ENCODE measurements at regions not wholly inside any gene's neighbourhood (a gene's known extent, or its start where the extent isn't known, plus 50 kb on each side); places are given as distances from the start of the nearest gene placed in this dataset.
"Not testable (repeated sequence)": the region's sequence is repeated elsewhere in the genome, so short reads cannot be mapped to it uniquely, and the experiment has no call there.

GRCh38 chr3:30452446-30452845 is 154.0 kb upstream of the TGFBR2 start:
- Mint-ChIP-seq H3K4me1 (ENCODE audit: low read depth) (no peaks in the 10 kb centered on the region), H3K27me3 (ENCODE audit: low read depth) (peaks cover 1% of the 10 kb centered on the region), H3K9me3 (peaks cover 12% of the 10 kb centered on the region), H3K27ac (no peak overlapping the region), H3K4me3 (no peak overlapping the region), H3K36me3 (ENCODE audit: low read depth) (no peaks in the 10 kb centered on the region)
- no peak for DNase-seq (ENCODE audit: low spot score)

- Mint-ChIP-seq H3K4me1 (ENCODE audit: low read depth) (no peaks in the 10 kb centered on the region), H3K27me3 (ENCODE audit: low read depth) (no peaks in the 10 kb centered on the region), H3K4me3 (no peak overlapping the region), H3K27ac (no peak overlapping the region), H3K9me3 (peaks cover 12% of the 10 kb centered on the region), H3K36me3 (ENCODE audit: low read depth) (no peaks in the 10 kb centered on the region)
- DNase-seq (ENCODE audit: low spot score) = no peak
Observed at GRCh38 chr3:30453360-30454039, 152.9 kb upstream of the TGFBR2 start.

- Mint-ChIP-seq H3K36me3 (ENCODE audit: low read depth) (no peaks in the 10 kb centered on the region), H3K9me3 (peaks cover 12% of the 10 kb centered on the region), H3K27ac (no peak overlapping the region), H3K27me3 (ENCODE audit: low read depth) (no peaks in the 10 kb centered on the region), H3K4me1 (ENCODE audit: low read depth) (no peaks in the 10 kb centered on the region), H3K4me3 (no peak overlapping the region)
- DNase-seq (ENCODE audit: low spot score) = no peak
Observed at GRCh38 chr3:30454636-30455035, 151.8 kb upstream of the TGFBR2 start.

DNA sequence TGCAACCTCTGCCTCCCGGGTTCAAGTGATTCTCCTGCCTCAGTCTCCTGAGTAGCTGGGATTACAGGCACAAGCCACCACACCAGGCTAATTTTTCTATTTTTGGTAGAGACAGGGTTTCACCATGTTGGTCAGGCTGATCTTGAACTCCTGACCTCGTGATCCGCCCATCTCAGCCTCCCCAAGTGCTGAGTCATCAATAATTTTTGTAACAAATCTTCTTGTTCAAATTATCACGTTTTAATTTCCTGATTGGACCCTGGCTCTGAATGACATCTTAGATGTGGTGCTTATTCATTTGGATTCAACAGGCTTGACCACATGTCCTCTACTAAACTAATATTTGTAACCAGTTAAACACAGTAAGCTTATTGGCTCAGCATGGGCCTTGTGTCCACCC is 151.3 kb upstream of the TGFBR2 start:
- not testable (repeated sequence) for H3K4me1 Mint-ChIP-seq (ENCODE audit: low read depth); H3K27ac Mint-ChIP-seq; H3K27me3 Mint-ChIP-seq (ENCODE audit: low read depth); H3K4me3 Mint-ChIP-seq; DNase-seq (ENCODE audit: low spot score); H3K36me3 Mint-ChIP-seq (ENCODE audit: low read depth)
- H3K9me3 Mint-ChIP-seq = peaks cover 12% of the 10 kb centered on the region

DNA sequence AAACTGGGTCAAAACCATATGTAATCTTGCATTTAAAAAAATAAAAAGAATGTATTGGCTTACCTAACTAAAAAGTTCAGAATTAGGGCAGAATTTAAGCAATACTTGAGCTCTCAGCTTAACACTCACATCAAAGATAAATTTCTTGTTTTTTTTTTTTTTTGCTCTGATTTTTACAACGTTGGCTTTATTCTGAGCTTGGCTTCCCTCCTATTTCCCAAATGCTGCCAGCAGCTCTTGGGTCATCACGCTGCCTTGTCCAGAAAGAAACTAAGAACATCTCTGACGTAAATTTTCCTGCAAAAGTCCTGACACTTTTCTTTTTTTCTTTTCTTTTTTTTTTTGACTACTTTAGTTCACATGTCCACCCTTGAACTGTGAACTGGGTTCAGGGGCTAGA is 150.6 kb upstream of the TGFBR2 start:
- no peak overlapping the region for H3K4me3 Mint-ChIP-seq

DNA sequence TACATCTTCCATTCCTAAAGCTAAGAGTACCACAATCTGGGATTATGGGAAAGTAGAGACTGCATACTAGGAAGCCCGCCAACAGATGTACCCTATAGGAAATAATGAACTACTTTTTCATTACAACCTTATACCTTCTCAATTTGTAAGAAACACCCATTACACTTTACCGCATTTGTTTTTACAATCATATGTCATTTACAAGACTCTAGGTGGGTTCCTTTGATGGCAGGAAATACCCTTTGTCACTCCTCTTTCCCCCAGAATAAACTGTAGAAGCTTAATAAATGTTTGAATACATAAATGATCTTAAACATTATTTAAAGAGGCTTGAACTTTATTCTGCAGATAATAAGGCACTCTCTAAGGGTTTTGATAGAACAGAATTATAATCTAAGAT is 150.1 kb upstream of the TGFBR2 start:
- no peak overlapping the region for H3K27ac Mint-ChIP-seq
- H3K9me3 Mint-ChIP-seq = peaks cover 12% of the 10 kb centered on the region
- no peaks in the 10 kb centered on the region for H3K27me3 Mint-ChIP-seq (ENCODE audit: low read depth)
- H3K36me3 Mint-ChIP-seq (ENCODE audit: low read depth) = no peaks in the 10 kb centered on the region
- no peaks in the 10 kb centered on the region for H3K4me1 Mint-ChIP-seq (ENCODE audit: low read depth)
- DNase-seq (ENCODE audit: low spot score) = no peak
- H3K4me3 Mint-ChIP-seq = no peak overlapping the region

More for the DNA sequence above, 150.6 kb upstream of the TGFBR2 start:
- H3K9me3 Mint-ChIP-seq = peaks cover 12% of the 10 kb centered on the region
- H3K27me3 Mint-ChIP-seq (ENCODE audit: low read depth) = no peaks in the 10 kb centered on the region
- no peaks in the 10 kb centered on the region for H3K4me1 Mint-ChIP-seq (ENCODE audit: low read depth)
- H3K27ac Mint-ChIP-seq = no peak overlapping the region
- H3K36me3 Mint-ChIP-seq (ENCODE audit: low read depth) = no peaks in the 10 kb centered on the region
- no peak for DNase-seq (ENCODE audit: low spot score)

- Mint-ChIP-seq H3K27me3 (ENCODE audit: low read depth) (peaks cover 2% of the 10 kb centered on the region), H3K4me3 (no peak overlapping the region), H3K9me3 (peaks cover 12% of the 10 kb centered on the region), H3K4me1 (ENCODE audit: low read depth) (no peaks in the 10 kb centered on the region), H3K36me3 (ENCODE audit: low read depth) (no peaks in the 10 kb centered on the region), H3K27ac (no peak overlapping the region)
- no peak for DNase-seq (ENCODE audit: low spot score)
Observed at GRCh38 chr3:30457081-30457480, 149.3 kb upstream of the TGFBR2 start.

GRCh38 chr3:30457726-30458125 is 148.7 kb upstream of the TGFBR2 start:
- H3K36me3 Mint-ChIP-seq (ENCODE audit: low read depth) = no peaks in the 10 kb centered on the region
- H3K27me3 Mint-ChIP-seq (ENCODE audit: low read depth) = peaks cover 5% of the 10 kb centered on the region
- no peak for DNase-seq (ENCODE audit: low spot score)
- no peak overlapping the region for H3K27ac Mint-ChIP-seq
- no peaks in the 10 kb centered on the region for H3K4me1 Mint-ChIP-seq (ENCODE audit: low read depth)
- H3K4me3 Mint-ChIP-seq = no peak overlapping the region
- peaks cover 5% of the 10 kb centered on the region for H3K9me3 Mint-ChIP-seq

GRCh38 chr3:30458376-30459171 is 147.8 kb upstream of the TGFBR2 start:
- no peak for DNase-seq (ENCODE audit: low spot score)
- Mint-ChIP-seq H3K27ac (no peak overlapping the region), H3K4me1 (ENCODE audit: low read depth) (no peaks in the 10 kb centered on the region), H3K9me3 (peaks cover 5% of the 10 kb centered on the region), H3K4me3 (no peak overlapping the region), H3K27me3 (ENCODE audit: low read depth) (peaks cover 8% of the 10 kb centered on the region), H3K36me3 (ENCODE audit: low read depth) (no peaks in the 10 kb centered on the region)

GRCh38 chr3:30461311-30461710 is 145.1 kb upstream of the TGFBR2 start:
- peaks cover 5% of the 10 kb centered on the region for H3K9me3 Mint-ChIP-seq
- H3K36me3 Mint-ChIP-seq (ENCODE audit: low read depth) = no peaks in the 10 kb centered on the region
- H3K27ac Mint-ChIP-seq = no peak overlapping the region
- no peaks in the 10 kb centered on the region for H3K4me1 Mint-ChIP-seq (ENCODE audit: low read depth)
- no peak for DNase-seq (ENCODE audit: low spot score)
- H3K4me3 Mint-ChIP-seq = no peak overlapping the region
- H3K27me3 Mint-ChIP-seq (ENCODE audit: low read depth) = peaks cover 8% of the 10 kb centered on the region

DNA sequence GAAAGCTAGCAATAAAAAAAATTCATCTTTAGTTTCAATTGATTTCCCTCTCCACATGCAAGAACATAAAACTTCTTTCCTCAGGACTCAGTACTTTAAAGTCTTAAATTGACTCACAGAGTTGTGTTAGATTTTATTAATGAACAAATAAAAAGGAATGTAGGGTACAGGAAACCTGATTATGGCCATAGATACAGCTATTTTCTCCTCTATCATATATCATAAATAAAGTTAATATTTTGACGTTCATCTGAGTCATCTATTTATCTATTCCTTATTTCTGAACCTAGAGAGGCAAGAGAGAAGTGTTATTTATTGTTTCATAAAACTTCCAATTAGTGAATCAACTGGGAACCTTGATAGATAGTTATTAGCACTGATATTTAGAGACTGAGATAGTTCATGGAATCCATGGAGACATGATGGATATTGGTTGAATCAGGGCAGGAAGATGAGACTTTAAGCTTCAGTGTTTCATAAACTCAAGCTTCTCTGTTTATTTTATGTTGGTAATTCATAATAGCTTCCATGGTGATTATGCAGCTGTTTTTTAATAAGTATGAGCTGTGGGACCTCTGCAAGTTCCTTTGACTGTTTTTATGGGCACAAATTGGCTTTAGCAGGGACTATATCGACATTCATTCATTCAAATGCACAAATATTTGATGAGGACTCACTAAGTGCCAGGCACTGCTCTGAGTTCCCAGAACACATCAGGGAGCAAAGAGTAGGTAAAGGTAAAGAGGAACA is 143.5 kb upstream of the TGFBR2 start:
- H3K4me1 Mint-ChIP-seq (ENCODE audit: low read depth) = no peaks in the 10 kb centered on the region
- peaks cover 5% of the 10 kb centered on the region for H3K9me3 Mint-ChIP-seq
- no peaks in the 10 kb centered on the region for H3K36me3 Mint-ChIP-seq (ENCODE audit: low read depth)
- DNase-seq (ENCODE audit: low spot score) = no peak
- H3K4me3 Mint-ChIP-seq = no peak overlapping the region
- peaks cover 8% of the 10 kb centered on the region for H3K27me3 Mint-ChIP-seq (ENCODE audit: low read depth)
- no peak overlapping the region for H3K27ac Mint-ChIP-seq

DNA sequence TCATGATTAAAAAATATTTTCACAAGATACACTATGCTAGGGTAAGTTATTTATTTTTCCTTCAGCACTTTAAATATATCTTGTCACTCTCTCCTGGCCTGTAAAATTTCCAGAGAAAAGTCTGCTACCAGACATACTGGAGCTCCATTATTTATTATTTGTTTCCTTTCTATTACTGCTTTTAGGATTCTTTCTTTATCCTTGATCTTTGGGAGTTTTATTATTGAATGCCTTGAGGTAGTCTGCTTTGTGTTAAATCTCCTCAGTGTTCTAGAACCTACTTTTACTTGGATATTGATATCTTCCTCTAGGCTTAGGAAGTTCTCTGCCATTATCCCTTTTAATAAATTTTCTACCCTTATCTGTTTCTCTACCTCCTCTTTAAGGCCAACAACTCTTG is 142.0 kb upstream of the TGFBR2 start:
- Mint-ChIP-seq H3K36me3 (ENCODE audit: low read depth) (no peaks in the 10 kb centered on the region), H3K27ac (no peak overlapping the region), H3K4me3 (no peak overlapping the region), H3K9me3 (peaks cover 5% of the 10 kb centered on the region), H3K27me3 (ENCODE audit: low read depth) (peaks cover 8% of the 10 kb centered on the region), H3K4me1 (ENCODE audit: low read depth) (peaks cover 5% of the 10 kb centered on the region)
- no peak for DNase-seq (ENCODE audit: low spot score)

- Mint-ChIP-seq H3K36me3 (ENCODE audit: low read depth) (no peaks in the 10 kb centered on the region), H3K4me1 (ENCODE audit: low read depth) (peaks cover 7% of the 10 kb centered on the region), H3K27ac (no peak overlapping the region)
Observed at GRCh38 chr3:30465454-30465853, 140.9 kb upstream of the TGFBR2 start.

GRCh38 chr3:30467596-30468238 is 138.7 kb upstream of the TGFBR2 start:
- Mint-ChIP-seq H3K9me3 (peaks cover 5% of the 10 kb centered on the region), H3K4me3 (no peak overlapping the region), H3K27me3 (ENCODE audit: low read depth) (peaks cover 2% of the 10 kb centered on the region), H3K4me1 (ENCODE audit: low read depth) (peaks cover 11% of the 10 kb centered on the region), H3K27ac (no peak overlapping the region), H3K36me3 (ENCODE audit: low read depth) (no peaks in the 10 kb centered on the region)
- DNase-seq (ENCODE audit: low spot score) = no peak

More at GRCh38 chr3:30465454-30465853, 140.9 kb upstream of the TGFBR2 start:
- H3K27me3 Mint-ChIP-seq (ENCODE audit: low read depth) = peaks cover 8% of the 10 kb centered on the region
- peaks cover 5% of the 10 kb centered on the region for H3K9me3 Mint-ChIP-seq
- no peak for DNase-seq (ENCODE audit: low spot score)
- H3K4me3 Mint-ChIP-seq = no peak overlapping the region

All from T-helper 2 cell treated with Interferon-gamma antibody and Interleukin-4, amounts not matched to agents 5 μg/mL and 100 μg/mL, for 36 hours (primary cell).